ENCODE measurements at regions not wholly inside any gene's neighbourhood (a gene's known extent, or its start where the extent isn't known, plus 50 kb on each side); places are given as distances from the start of the nearest gene placed in this dataset.

- H3K4me3 ChIP-seq (ENCODE audit: low read depth, low read length) = no peak overlapping the region
- no peak for TF ChIP-seq CTCF (IDR thresholded peaks at IDR 0.05; ENCODE audit: low read depth, low read length)
- CTCF ChIA-PET = no interaction called here
- POLR2A ChIA-PET = no interaction called here
- no peak for DNase-seq (ENCODE audit: low read depth, low spot score)
- H3K27ac ChIP-seq (ENCODE audit: low read depth, low read length) = no peak overlapping the region
- H3K27me3 ChIP-seq (ENCODE audit: control insufficient read depth, insufficient read depth, low read length) = no peaks in the 10 kb centered on the region
- H3K9me3 ChIP-seq (ENCODE audit: control insufficient read depth, insufficient read depth, low read length) = peaks cover 24% of the 10 kb centered on the region; the same call in 1 of the 2 replicates
These were observed 973.1 kb downstream of the TMEM182 start for GRCh38 chr2:103734911-103735310.

- TF ChIP-seq CTCF (IDR thresholded peaks at IDR 0.05; ENCODE audit: low read depth, low read length) = no peak
- no peak overlapping the region for H3K27ac ChIP-seq (ENCODE audit: low read depth, low read length)
- no peak for DNase-seq (ENCODE audit: low read depth, low spot score)
- no peaks in the 10 kb centered on the region for H3K27me3 ChIP-seq (ENCODE audit: control insufficient read depth, insufficient read depth, low read length)
- CTCF ChIA-PET = no interaction called here
- no peak overlapping the region for H3K4me3 ChIP-seq (ENCODE audit: low read depth, low read length)
- POLR2A ChIA-PET = no interaction called here
- H3K9me3 ChIP-seq (ENCODE audit: control insufficient read depth, insufficient read depth, low read length) = peaks cover 27% of the 10 kb centered on the region; the same call in 1 of the 2 replicates
These were observed 976.3 kb downstream of the TMEM182 start for GRCh38 chr2:103738108-103738507.

- Histone ChIP-seq H3K4me3 (ENCODE audit: low read depth, low read length) (no peak overlapping the region), H3K9me3 (ENCODE audit: control insufficient read depth, insufficient read depth, low read length) (peaks cover 22% of the 10 kb centered on the region; the same call in 1 of the 2 replicates), H3K27ac (ENCODE audit: low read depth, low read length) (no peak overlapping the region), H3K27me3 (ENCODE audit: control insufficient read depth, insufficient read depth, low read length) (no peaks in the 10 kb centered on the region)
- CTCF ChIA-PET = no interaction called here
- POLR2A ChIA-PET = no interaction called here
- no peak for DNase-seq (ENCODE audit: low read depth, low spot score)
- TF ChIP-seq CTCF (IDR thresholded peaks at IDR 0.05; ENCODE audit: low read depth, low read length) = no peak
These were observed 976.8 kb downstream of the TMEM182 start for GRCh38 chr2:103738606-103739005.

- DNase-seq (ENCODE audit: low read depth, low spot score) = no peak
- ChIA-PET CTCF (no interaction called here), POLR2A (no interaction called here)
- TF ChIP-seq CTCF (IDR thresholded peaks at IDR 0.05; ENCODE audit: low read depth, low read length) = no peak
- H3K27ac ChIP-seq (ENCODE audit: low read depth, low read length) = no peak overlapping the region
- peaks cover 18% of the 10 kb centered on the region; the same call in 1 of the 2 replicates for H3K9me3 ChIP-seq (ENCODE audit: control insufficient read depth, insufficient read depth, low read length)
- no peak overlapping the region for H3K4me3 ChIP-seq (ENCODE audit: low read depth, low read length)
- H3K27me3 ChIP-seq (ENCODE audit: control insufficient read depth, insufficient read depth, low read length) = no peaks in the 10 kb centered on the region
These were observed 977.4 kb downstream of the TMEM182 start for GRCh38 chr2:103739186-103739585.

- CTCF ChIA-PET = no interaction called here
- no peak for TF ChIP-seq CTCF (IDR thresholded peaks at IDR 0.05; ENCODE audit: low read depth, low read length)
- peaks cover 16% of the 10 kb centered on the region; the same call in 1 of the 2 replicates for H3K9me3 ChIP-seq (ENCODE audit: control insufficient read depth, insufficient read depth, low read length)
- POLR2A ChIA-PET = no interaction called here
- no peak for DNase-seq (ENCODE audit: low read depth, low spot score)
- H3K27me3 ChIP-seq (ENCODE audit: control insufficient read depth, insufficient read depth, low read length) = no peaks in the 10 kb centered on the region
- H3K27ac ChIP-seq (ENCODE audit: low read depth, low read length) = no peak overlapping the region
- H3K4me3 ChIP-seq (ENCODE audit: low read depth, low read length) = no peak overlapping the region
These were observed 978.1 kb downstream of the TMEM182 start for GRCh38 chr2:103739921-103740320.

Measured in AG04450 (cell line).